ENCODE measurements at regions not wholly inside any gene's neighbourhood (a gene's known extent, or its start where the extent isn't known, plus 50 kb on each side); places are given as distances from the start of the nearest gene placed in this dataset.
A peak's percentile ranks its signal among the peaks of the same experiment; 100 is the strongest.

DNA sequence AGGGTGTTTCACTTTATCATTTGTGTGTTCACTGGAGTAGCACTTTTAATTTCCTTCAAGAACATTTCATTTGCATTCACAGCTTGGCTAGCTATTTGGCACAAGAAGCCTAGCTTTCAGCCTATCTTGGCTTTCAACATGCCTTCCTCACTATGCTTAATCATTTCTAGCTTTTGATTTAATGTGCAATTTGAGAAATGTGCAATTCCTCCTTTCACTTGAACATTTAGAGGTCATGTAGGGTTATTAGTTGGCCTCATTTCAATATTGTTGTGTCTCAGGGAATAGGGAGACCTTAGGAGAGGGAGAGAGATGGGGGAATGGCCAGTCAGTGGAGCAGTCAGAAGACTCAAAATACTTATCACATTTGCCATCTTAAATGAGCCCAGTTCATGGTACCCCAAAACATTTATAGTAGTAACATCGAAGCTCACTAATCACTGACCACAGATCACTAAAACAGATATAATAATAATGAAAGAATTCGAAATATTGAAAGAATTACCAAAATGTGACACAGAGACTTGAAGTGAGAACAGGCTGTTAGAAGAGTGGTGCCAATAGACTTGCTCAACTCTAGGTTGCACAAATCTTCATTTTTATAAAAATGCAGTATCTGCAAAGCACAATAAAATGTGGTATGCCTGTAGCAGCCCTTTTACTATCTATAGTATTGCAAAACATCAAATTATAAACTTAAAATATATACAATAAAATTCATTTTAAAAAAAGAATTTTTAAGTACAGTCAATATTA is 561.2 kb downstream of the METTL4 start:
- no peak for DNase-seq (ENCODE audit: low read depth in 4 of 4, low spot score in 1 of 4)

DNA sequence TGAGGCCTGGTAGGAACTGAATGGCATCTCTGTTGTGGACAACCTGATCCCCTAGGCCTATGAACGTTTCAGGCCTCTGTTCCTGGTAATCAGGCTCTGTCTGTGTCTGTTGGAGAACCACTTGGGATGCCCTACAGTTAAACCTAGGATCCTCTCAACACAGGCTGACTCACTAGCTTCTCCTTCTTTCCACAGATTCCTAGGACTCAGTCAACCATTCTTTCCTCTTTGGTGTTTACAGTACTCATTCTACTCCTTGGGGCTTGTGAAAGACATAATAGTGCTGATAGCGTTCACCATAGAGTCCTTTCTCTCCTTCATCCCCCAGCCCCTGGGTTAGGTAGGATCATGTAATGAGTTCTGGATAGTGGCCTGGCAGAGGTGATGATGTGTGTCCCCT is 544.3 kb downstream of the METTL4 start:
- no peak for DNase-seq (ENCODE audit: low read depth in 4 of 4, low spot score in 1 of 4)

DNA sequence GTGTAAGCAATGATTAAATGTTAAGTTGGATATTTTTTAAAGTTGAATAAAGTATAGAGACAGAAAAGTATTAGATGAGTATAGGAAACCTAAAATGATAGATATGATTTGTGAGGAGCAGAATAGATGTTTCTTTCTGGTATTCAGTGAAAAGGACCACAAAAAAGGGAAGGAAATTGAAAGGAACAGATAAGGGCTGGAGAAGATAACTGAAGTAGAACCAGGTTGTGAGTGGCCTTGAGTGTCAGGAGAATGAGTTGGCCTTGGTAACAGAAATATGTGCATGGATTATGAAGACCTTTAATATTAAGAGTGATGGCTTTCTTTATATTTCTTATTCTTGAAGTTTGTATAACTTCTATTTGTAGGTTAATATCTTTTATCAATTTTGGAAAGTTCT is 543.5 kb downstream of the METTL4 start:
- DNase-seq (ENCODE audit: low read depth in 4 of 4, low spot score in 1 of 4), result no peak

DNA sequence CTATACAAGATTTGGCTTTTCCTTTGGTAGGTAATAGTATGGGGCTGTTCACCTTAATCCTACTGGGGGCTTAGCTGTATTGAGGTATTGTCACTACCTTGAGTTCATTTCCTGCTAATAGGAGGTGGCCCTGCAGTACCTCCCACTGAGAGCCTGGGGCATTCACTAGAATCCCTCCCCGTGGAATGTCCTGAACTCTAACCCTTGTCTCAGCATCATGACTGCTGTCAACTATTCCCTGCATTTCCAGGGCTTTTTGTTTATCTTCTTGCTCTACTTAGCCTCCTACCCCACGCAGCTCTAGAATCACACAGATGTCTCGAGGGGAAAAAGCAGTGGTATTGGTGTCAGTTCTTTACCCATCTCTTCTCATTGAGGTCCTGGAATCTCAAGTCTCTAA is 542.3 kb downstream of the METTL4 start:
- DNase-seq (ENCODE audit: low read depth in 4 of 4, low spot score in 1 of 4), result no peak

DNA sequence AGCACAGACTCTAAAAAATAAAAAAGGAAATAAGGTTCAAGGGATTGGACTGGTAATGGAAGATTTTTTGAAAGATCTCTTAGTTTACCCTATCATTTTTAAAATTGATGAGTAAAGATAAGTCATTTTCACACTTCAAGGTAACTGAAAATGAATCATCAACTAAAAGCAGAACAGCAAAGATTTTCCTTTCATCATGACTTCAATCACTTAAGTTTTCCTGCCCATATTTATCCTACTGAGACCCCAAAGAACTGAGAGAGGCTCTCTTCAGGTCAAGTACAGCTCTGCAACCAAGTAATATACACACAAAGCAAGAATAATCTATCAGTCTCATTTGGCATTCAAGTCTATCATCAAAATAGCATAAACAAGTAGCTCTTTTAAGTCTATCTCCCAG is 540.7 kb downstream of the METTL4 start:
- DNase-seq (ENCODE audit: low read depth in 4 of 4, low spot score in 1 of 4), result no peak

DNA sequence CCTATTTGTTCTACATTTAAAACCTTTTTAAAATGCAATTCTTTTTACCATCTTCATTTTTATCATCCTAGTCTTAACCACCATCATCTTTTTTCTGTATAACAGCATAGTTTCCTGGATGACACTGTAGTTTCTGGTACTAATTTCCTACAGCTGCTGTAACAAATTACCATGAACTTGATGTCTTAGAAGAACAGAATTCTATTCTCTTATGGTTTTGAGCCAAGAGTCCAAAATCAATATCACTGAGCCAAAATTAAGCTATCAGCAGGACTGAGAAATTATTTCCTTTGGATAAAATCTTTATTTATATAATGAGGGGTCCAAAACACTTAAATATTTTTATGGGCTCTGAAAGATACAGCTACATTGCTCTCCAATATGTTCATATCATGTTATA is 539.3 kb downstream of the METTL4 start:
- DNase-seq (ENCODE audit: low read depth in 4 of 4, low spot score in 1 of 4), result no peak

DNA sequence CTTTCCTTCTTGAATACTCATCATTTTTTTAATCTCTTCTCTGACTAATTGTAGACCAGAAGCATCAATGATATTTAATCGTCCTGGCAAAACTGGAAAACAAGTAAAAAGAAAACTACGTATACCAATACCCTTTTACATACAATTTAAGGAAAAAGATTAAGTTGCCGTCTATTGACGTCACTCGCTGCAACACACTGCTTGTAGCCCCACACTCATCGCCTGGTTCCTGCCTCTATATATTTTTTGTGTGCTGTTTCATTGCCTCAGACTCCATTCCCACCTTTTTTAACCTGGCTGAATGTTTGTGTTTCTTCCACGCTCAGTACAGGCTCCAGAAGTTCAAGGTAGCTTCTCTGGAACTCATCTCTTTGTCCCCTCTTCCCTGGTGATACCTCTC is 536.2 kb downstream of the METTL4 start:
- no peak for DNase-seq (ENCODE audit: low read depth in 4 of 4, low spot score in 1 of 4)

DNA sequence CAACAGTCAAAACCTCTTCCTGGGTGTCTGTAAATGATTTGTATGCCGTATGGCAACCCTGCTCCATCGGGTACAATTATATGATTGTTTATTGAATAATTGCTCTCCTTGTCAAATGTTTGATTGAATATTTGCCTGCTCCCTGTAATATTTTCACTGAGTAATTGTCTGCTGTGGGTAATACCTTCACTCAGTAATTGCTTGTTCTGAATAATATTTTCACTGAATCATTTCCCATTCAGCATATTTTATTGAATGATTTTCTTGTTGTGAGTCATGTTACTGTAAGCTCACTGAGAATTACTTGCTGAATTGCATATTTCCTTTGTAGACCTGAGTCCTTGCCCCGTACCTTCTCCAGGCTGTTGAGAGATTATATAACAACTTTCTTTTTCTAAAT is 535.2 kb downstream of the METTL4 start:
- DNase-seq (ENCODE audit: low read depth in 4 of 4, low spot score in 1 of 4), result no peak

DNA sequence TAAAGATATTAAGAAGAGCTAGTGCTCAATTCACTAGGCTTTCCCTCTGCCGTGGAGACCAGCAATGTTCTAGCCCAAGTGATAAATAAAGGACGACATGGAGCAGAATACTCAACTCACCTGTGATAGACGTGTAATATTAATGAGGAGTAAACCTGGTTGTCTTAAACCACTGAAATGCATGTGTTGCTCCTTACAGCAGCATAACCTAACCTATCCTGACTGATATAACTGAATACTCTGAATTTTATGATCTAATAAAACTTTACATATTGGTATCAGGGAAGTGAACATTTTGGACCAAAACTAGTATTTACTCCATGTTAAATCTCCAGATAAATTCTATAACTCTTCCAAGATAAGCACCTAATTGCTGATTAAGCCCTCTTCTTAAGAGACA is 531.0 kb downstream of the METTL4 start:
- no peak for DNase-seq (ENCODE audit: low read depth in 4 of 4, low spot score in 1 of 4)

DNA sequence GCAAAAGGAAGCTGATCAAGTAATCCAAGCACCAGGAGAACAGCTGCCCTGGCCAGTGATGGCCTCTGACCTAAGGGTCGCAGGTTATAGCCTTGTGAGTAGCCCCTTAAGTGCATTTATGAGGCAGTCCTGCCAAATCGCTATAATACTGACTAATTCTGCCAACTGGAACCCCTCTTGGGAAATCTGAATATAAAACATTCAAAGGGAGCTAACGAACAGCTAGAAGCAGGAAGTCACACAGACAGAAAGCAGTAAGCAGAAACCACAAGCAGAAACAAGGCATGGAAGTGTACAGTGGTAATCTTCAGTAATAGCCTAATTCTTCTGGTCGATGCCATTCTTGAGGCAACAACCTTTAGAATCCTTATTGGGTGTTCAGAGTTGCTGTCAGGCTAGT is 521.3 kb downstream of the METTL4 start:
- DNase-seq (ENCODE audit: low read depth in 4 of 4, low spot score in 1 of 4), result no peak

DNA sequence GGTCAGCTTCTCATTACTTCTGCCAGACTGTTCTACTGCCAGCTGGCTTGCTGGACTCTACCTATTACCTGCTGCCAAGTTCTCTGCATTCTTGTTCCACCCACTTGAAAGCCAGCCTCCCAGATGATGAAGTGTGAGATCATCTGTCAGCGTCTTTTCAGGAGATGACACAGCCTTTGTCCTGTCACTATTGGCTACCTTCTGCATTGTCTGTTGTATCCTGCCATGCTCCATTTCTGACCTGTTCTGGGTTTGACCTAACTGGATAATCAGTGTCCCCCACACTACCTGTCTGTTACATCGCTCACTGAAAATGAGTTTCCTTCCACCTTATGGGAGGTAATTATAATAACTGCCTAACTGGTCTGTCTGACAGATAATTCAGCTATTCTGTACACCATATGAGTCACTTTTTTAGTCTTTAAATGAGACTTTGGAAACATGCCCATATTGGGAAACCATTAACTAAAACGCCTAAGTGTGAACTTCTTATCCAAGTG is 520.6 kb downstream of the METTL4 start:
- DNase-seq (ENCODE audit: low read depth in 4 of 4, low spot score in 1 of 4), result no peak

DNA sequence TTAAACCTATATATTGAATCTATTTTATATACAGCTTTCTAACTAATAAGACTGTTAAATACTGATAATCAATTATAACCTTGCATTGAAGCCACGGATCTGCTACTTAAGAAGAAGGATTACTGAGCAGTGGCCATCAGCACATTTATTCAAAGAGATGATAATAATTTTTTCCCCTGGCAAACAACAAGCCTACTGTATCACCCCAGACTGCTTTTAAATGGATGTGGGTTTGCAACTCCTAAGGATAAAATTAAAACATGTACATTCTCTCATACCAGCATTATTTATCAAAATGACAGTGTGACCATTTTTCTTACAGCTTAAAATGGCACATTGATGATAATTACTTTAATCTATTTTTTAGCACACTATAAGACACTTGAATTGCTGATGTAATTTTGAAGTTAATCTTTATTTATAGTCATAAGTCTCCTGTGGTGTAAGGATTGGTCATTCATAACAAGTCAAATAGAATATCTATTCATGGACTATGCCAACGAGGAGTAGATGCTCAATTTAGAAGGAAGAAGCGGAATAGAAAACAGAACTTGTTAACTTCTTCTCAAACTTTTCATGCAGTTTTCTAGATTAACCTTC is 517.7 kb downstream of the METTL4 start:
- DNase-seq (ENCODE audit: low read depth in 4 of 4, low spot score in 1 of 4), result no peak

DNA sequence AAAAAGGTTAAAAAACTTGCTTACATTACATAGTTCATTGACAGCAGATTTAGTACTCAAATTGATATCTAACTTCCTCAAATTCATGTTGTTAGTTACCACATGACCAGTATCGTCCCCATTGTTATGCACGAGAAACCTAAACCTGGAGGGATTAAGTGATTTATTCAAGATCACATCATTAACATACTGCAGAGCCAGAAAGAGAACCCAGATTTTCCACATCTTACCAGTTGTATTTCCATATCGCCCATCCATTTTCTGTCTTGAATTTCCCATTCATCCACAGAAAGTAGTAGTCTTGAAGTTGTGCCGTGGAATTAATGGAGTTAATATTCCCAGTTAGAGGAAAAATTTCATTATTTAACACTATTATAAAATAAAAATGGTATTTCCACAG is 512.0 kb downstream of the METTL4 start:
- DNase-seq (ENCODE audit: low read depth in 4 of 4, low spot score in 1 of 4), result no peak

DNA sequence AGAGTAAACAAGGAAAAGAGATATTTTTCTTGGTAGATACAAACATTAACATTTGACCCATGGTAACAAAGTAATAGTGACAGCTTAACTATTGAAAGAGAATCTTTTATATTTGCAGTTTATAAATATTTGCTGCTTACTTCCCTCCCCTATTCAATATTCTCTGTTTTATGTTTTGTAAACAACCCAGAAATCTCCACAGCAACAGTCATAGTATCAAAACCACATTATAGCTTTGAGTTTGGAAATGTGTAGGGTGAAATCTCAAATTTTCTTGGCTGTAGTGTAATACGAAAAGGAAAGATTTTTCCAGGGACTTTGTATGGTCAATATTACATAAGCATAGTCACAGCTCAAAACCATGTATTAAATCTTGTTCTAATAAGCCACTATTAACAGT is 511.2 kb downstream of the METTL4 start:
- no peak for DNase-seq (ENCODE audit: low read depth in 4 of 4, low spot score in 1 of 4)

DNA sequence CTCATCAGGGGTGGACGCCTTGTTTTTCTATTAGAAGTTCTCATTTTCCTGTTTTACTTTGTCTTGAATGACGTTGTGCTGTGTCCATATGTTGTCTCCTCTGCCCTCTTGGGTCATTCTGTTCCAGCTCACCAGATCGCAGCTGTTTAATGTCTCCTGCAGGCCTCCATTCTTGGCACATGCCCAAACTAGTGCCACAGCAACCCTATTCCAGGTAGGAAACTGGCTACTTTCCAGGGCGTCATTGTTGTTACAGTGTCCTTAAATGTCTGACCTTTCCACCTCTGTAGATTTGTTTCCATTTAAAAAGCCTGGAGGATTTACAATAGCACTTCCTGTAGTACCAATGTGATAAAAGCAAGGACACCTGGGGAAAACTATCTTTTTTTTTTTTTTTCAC is 500.7 kb downstream of the METTL4 start:
- no peak for DNase-seq (ENCODE audit: low read depth in 4 of 4, low spot score in 1 of 4)

DNA sequence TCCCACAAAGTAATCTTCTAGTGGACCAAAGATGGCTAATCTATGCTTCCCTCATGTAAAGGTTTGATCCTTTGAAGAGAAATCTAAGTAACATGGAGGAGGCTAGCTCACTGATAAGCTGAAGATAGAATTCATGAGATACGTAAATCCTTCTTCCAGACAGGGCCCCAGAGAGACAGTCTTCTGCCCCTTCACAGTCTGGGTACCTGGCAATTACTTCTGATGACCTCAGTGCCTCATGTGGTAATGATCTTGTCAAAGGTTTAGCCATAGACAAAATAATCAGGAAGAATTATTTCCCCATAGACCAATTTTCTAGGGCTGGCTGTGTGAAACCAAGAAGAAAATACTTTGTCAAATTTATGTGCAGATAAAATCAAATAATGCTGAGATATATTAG is 495.8 kb downstream of the METTL4 start:
- no peak for DNase-seq (ENCODE audit: low read depth in 4 of 4, low spot score in 1 of 4)

DNA sequence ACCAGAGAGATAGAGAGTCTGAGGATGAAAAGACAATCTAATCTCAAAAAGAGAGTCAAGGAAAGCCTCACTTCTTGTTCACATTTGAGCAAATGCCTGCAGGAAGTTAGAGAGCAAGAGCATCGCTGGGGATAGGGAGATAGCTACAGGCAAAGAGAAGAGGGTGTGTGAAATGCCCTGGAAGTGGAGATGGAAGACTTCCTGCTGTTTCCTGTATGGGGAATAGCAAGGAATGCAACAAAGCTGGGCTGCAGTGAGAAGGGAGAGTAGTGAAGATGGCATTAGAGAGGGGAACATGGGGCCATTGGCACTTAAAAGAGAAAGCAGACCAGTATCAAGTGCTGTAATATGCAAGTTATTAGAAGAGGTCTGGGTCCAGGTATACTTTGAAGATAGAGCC is 488.6 kb downstream of the METTL4 start:
- DNase-seq (ENCODE audit: low read depth in 4 of 4, low spot score in 1 of 4), result no peak

DNA sequence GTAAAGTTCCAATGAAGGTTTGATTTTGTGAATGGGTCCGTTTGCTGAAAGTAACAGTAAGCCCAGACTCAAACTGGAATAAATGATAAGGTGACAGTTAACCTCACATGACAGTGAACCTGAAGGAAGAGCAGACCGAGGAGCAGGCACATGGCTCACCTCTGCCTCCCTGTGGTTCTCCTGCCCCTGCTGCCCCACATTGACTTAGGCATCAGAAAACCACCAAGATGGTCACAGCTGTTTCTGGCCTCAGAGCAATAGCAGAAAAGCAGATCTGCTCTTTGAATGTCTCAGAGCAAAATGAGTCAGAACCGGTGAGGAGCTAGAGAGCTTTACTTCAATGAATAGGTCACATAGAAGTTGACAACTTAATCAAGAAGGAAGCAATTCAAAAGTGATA is 487.6 kb downstream of the METTL4 start:
- peak in 1 of 4 experiments; percentile 0 for DNase-seq (ENCODE audit: low read depth in 4 of 4, low spot score in 1 of 4)

DNA sequence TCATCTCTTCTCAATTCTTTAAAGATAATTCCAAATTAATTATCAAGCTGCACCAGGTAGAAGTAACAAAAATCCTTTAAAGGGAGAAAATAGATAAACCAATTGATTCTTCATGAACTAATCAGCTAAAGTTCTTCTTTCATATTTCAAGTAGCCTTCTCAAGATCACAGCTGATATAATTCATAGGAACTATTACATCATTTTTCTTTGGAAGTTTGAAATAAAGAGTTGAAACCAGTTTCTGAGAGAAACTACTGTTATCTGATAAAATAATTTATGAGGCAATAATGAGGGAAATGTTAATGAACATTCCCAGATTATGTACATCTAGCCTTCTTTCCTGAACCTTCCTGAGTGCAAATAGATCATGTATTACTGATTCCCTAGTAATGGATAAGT is 484.9 kb downstream of the METTL4 start:
- no peak for DNase-seq (ENCODE audit: low read depth in 4 of 4, low spot score in 1 of 4)

DNA sequence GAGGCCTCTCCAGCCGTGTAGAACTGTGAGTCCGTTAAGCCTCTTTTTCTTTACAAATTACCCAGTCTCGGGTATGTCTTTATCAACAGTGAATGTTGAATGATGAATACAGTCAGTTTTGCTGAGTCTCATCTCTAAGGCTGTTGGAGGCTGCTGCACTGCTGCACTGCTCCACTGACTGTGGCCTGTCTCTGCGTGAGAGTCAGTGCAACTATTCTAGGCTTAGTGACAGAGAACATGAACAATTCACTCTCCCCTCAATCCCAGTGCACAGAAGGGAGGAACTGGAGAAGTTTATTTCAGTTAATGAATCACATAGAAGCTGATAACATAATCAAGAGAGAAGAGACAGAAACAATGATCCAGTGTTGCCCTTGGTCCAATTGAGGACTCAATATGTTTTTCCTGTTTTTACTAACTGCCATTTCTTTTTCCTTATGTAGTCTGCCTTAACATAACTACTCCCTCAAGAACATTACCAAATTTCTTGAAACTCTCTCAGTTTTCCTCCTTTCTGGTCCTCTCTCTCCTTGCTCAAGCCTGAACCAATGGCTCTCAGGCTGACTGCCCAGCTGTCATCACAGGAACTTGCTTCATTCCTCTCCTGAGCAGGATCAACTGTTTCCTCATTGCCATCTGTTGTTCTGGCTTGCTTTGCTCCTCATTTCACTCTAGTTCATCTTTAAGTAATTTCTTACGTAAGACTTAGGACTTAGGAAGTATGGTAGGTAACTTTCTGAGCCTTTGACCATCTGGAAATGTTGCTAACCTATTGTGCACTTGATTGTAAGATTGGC is 483.2 kb downstream of the METTL4 start:
- DNase-seq (ENCODE audit: low read depth in 4 of 4, low spot score in 1 of 4), result no peak

DNA sequence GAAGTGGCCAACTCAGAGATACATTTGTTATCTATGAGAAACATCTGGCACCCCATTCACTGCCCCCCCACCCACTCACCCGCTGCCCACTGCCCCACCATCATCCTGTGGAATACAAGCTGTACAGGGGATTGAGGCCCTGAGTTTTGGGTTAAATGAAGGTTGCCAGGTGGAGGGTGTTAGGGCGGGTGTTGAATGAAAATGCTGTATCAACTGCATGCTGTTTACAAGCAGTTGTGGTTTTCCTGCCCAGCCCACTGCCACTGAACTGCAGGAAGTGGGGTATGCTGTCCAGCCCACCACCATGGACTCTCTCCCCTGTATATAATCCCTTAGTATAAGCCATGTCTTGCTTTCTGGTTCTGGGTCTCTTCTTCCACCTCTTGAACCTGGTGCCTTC is 481.9 kb downstream of the METTL4 start:
- DNase-seq (ENCODE audit: low read depth in 4 of 4, low spot score in 1 of 4), result no peak

DNA sequence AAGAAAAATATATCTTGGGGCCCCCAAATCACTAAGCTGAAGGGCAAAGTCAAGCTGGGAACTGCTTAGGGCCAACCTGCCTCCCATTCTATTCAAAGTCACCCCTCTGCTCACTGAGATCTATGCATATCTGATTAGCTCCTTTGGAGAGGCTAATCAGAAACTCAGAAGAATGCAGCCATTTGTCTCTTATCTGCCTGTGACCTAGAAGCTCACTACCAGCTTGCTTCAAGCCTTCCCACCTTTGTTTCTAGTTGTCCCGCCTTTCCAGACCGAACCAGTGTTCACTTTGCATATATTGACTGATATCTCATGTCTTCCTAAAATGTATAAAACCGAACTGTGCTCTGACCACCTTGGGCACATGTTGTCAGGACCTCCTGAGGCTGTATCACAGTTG is 479.4 kb downstream of the METTL4 start:
- DNase-seq (ENCODE audit: low read depth in 4 of 4, low spot score in 1 of 4), result no peak

Data from stimulated activated CD4-positive, alpha-beta T cell treated with anti-CD3 and anti-CD28 coated beads, Interleukin-1b, Interleukin-23, amount 100 ng/mL, for 24 hours (primary cell).